ENCODE measurements at regions not wholly inside any gene's neighbourhood (a gene's known extent, or its start where the extent isn't known, plus 50 kb on each side); places are given as distances from the start of the nearest gene placed in this dataset.

DNA sequence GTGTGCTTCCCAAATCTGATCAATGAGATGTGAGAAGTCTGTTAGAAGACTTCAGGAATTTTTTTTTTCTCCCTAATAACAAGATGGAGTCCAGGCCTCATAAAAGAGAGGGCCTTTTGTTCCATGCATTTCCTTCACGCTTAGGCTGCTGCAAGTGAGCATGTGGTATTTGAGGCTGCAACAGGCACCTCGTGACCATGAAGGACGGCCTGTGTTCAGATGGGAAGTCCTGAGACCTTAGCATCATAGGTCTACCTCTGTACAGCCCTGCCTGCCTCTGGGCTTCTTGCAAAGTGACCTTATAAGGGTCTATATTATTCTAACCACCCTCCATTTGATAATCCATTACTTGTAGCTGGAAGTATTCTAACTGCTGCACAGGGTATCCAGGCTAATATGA is 86.6 kb downstream of the BOD1 start:
- DNase-seq = no peak

DNA sequence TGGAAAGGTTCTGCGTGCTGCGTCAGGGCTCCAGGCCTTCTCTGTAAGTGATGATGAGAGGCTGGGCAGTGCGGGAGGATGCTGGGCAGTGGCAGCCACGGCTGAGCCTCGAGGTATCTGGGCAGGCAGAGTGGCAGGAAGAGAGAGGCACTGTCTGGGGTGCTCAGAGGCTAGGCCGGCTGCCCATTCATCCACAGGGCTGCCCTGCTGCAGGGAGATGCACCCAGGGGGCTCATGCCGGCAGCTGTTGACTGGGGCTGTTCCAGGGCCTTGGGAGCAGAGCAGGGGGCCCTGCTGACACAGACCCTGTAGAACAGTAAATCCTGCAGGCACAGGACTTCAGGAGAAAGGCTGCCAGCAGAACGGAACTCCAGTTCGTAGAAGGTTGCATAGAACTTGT is 88.8 kb downstream of the BOD1 start:
- DNase-seq = no peak

DNA sequence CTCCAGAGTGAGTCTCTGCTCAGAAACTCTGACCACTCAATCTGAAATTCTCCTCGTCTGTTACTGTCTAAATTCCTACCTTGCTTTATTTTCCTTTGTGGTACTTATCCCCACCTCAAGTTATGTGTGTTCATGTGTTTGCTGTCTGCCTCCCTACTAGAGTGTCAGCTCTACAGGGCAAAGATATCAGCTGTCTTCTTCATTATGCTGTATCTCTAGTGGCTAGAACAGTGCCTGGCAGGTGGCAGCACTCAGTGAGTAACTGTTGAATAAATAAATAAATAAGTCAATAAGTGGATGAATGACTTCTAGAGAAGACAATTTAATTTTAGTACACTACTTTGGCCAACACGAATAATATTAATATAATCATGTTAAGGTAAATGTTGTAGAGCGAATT is 92.3 kb downstream of the BOD1 start:
- DNase-seq = no peak

DNA sequence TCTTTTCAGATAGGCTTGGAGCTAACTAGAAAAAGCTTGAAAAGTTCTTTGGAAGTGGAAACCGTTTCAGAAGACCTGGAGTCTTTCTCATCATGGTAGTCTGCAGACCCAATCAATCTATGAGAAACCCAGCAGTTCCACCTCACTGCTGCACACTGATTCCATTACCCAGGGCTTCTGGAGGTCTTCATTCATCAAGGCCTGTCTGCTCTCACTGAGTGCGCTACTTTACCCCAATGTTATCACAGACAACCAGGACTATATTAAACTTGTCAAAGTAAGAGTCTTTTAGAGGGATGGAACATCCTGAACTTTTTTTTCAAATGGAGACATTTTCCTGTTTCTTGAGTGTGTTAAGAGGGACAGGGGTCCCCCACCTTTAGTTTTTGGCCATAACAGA is 93.1 kb downstream of the BOD1 start:
- no peak for DNase-seq

DNA sequence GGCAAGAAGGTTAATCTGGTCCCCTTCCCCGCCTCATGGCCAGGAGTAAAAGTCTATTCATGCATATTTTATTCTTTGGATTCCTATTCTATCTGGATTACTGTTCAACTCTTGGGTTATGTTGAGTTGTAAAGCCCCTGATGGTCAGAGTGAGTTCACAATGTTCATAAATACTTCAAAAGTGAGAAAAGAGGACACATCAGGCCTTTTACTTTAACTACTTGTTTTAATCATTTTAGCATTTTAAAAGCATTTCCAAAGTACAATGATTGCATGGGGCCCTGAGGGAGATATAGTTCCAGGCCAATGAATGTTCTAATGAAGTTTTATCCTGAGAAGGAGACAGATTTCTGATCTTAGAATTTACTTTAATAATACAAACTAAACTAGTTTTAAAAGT is 93.9 kb downstream of the BOD1 start:
- DNase-seq = no peak

DNA sequence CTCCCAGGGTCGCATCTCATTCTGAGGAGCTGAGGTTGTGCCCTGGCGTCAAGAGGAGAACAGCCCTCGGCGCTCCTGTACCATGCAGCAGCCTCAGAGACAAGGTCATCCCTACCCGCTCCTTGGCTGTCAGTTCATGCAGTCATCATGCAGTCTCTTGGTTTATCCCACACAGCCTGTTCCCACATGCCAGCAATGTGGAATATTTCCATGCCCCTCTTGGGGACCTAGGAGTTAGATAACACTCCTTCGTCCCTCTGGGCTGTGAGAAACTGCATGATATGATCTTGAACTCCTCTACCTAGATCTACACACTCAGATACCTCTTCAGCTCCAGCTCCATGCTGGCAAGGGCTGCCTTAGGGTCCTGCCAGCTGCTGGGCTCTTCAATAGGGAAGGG is 97.6 kb downstream of the BOD1 start:
- no peak for DNase-seq

DNA sequence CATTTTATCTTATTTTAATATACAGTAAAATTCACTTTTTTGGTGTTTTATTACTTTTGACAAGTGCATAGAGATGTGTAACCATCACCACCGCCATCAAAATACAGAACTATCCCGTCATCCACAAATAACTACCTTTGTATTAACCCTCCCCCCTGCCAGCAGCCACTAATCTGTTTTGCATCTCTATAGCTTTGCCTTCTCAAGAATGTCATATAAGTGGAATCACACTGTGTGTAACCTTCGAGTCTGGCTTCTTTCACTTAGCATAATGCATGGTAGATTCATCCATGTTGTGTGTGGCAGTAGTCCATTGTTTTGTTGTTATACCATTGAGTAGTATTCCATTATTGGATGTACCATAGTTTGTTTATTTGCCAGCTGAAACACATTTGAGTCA is 98.8 kb downstream of the BOD1 start:
- no peak for DNase-seq

DNA sequence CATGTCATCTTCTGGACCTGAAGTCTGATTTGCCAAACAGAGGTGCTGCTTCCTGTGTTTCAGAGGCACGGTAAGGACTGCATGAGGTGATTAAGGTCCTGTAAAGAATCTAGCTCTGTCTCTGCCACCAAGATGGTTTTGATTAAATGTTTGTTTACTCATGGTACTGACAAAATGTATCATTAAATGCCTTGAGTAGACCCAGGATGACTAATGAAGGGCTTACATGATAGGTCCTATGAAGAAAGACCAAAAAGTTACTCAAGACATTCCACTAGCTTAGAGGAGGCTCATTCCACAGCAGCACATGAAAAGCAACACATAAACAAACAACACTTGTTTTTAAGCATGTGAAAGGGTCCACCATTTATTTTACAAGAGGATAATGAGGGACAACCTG is 100.9 kb downstream of the BOD1 start:
- DNase-seq = no peak

DNA sequence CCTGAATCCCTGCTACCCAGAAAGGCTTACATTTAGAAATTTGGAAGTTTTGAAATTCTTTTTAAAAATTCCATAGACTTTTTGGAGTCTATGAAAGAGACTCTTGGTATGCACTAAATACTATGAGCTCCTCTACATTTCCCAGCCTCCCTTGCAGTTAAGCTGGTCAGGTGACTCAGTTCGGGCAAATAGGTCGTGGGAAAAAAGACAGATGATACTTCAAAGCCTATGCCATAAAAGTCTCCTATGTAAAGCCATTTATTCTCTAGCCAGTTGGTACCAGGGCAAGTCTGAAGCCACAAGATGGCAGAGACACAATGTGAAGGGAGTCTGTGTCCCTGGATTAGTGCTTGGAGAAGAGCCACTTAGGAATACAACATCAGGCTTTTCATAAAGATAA is 101.8 kb downstream of the BOD1 start:
- no peak for DNase-seq

DNA sequence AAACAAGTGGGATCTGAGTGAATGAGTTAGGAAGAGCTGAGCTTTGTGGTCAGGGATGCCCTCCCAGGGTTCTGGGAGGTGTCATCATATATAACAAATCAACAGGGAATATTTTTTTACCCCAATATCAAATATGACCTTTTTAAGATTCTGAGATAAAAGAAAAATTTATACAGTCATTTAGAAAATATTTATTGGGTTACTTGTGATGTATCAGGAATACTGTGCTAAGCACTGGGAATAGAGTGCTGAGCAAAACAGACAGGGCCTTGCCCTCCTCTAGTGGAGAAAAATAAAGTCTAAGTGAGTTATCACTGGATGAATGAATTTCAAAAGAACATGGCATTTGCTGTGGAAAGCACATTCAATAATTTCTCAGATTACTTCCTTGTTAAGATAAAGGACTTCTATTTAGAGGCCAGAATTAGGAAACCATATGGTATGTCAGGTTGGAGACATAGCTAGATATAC is 102.9 kb downstream of the BOD1 start:
- DNase-seq = no peak

DNA sequence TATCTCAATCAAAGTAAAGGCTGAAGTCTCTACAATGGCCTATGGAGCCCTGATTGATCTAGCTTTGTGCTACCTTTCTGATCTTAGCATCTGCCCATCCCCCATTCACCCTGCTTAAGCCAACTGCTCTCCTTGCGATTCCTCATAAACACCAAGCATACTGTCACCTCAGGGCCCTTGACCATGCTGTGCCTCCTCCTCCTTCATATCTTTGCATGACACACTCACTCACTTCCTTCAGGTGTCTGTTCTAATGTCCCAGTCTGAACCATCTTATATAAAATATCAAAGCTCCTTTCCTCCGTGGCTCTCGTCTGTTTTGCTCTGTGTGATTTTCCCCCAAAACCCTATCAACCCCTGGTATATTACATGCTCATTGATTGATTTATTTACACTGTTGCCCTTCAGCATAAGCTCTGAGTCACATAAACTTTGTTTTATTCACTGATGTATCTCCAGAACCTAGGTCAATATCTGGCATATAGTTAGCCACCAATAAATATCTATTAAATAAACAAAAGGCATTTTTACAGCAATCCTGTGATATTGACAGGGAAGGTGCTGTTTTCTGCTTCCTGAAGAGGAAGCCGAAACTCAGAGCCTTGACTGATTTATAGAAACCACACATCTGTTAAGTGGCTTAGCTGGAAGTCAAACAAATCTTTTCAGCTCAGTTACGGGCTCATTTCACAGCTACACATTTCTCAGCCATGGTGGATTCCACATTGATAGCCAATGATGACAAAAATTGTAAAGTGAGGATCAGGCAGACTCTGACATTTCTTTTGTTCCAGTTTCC is 103.6 kb downstream of the BOD1 start:
- no peak for DNase-seq

DNA sequence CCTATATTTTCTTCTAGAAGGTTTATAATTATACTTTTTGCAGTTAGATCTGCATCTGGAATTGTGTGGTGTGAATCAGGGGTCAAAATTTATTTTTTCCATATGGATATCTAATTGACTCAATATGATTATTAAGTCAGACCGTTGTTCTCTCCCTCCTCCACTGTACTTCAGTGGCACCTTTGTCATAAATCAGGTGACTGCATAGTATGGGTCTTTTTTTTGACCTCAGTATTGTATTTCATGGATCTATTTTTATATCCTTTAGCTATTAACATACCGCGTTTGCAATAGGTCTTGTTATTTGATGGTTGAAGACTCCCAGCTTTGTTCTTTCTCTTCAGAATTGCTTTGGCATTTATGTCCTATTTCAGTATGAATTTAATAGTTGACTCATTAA is 107.4 kb downstream of the BOD1 start:
- no peak for DNase-seq

DNA sequence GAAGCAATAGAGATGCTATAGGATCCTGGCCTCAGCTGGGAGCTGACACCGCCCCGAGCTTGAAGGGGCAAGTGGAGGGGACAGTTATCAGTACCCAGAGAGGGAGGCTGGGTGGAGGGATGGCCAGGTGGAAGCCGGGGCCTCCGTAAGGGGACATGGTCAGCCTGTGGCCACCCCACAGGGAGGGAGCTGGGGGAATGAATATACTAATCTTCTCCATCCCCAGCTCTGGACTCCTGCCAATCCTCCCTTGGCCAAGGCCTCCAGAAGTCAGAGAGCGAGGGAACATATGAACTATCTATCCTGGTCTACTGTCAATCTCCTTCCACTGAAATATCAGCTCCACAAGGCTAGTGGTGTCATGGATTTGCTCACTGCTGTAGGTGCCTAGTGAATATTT is 109.3 kb downstream of the BOD1 start:
- DNase-seq = no peak

DNA sequence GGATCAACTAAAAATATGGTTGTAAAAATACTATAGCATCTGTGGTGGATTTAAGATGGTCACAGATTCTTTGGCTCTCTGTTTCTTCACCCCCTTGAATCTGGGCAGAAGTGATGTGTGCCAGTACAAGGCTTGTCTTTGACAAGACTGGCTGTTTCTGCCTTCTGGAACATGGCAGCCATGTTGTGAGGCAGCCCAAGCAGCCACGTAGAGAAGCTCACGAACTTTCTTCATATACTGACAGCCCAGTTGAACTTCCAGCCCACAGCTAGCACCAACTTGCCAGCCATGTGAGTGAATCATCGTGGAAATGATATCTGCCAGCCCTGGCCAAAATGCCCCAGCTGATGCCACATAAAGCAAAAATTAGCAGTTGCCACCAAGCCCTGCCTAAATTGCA is 110.8 kb downstream of the BOD1 start:
- DNase-seq = no peak

DNA sequence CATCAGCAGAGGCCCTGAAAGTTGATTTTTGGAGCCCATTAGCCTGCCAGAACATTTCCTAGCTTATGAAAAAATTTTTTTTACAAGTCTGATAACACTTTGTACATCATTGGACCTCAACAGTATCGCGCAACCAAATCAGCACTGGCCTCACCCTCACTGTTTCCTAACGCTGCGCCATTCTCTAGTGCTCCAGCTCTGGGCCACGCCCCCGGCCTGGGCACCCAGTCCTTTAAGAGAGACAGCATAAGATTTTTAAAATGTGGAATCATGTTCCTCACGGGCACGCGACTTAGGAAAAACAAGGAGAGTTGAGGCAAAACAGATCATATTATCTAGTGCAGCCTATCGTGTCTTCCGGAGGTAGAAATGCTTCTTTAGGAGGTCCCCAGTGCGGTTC is 114.5 kb downstream of the BOD1 start:
- no peak for DNase-seq

DNA sequence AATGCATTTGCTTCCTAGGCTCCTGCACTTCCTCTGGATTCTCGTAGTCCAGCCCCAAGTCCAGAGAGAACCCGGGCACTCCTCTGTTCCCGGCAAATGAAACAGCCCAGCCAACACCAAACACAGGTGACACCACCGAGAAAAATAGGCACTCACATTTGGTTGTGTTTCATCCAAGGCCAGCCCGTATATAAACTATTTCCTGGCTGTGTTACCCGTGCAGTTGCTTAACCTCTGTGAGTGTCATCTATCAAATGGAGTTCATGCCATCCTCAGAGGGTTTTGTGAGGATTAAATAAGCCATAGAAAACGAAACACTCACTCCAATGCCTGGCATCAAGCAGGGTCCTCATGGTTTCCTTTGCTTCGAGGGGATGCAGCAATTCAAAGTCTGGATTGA is 115.2 kb downstream of the BOD1 start:
- DNase-seq = no peak

DNA sequence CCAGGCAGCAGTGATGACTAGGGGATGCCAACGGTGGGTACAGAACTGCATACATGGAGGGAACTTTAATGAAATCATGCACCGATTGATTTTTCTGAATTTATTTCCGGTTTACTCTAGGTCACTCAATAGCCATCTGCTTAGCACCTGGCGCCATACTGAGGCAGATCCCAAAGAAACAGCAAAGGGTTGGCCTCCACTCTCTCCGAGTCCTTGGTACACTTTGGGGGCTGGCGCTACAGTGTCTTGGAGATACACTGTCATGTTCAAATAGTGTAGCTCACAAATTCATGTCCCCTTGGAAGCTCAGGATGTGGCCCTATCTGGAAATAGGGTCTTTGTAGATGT is 116.3 kb downstream of the BOD1 start:
- DNase-seq = no peak

DNA sequence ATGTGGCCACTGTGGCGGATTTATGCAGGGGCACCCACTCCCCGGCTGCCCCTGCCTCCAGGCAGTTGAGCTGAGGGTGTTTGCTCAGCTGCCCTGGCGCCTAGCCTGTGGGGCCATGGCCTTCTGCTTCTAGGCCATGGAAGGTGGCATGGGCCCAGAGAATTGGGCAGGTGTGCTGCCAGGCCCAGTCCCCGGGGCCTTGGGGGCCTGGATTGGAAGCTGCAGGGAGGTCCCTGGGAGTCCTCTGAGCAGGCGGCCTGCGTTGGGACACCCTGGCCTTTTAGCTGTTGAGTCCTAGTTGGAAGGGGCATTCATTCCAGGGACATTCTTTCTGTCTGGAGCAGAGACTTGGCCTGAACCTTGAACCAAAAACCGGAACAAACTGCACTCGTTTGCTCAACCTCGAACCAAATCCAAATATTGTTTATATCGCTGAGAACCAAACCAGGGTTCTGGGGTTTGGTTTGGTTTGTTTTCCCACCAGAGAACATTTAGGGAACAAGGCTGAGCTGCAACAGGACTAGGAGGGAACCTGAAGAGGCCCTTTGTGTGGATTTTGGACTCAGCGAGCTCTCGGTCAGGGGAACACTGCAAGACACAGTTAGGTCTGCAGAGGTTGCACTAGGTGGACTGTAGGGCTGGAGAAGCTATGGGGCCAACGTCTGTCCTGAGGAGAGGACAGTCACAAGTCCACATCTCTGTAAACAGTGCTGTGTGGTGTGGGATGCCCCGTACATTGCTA is 116.8 kb downstream of the BOD1 start:
- no peak for DNase-seq

DNA sequence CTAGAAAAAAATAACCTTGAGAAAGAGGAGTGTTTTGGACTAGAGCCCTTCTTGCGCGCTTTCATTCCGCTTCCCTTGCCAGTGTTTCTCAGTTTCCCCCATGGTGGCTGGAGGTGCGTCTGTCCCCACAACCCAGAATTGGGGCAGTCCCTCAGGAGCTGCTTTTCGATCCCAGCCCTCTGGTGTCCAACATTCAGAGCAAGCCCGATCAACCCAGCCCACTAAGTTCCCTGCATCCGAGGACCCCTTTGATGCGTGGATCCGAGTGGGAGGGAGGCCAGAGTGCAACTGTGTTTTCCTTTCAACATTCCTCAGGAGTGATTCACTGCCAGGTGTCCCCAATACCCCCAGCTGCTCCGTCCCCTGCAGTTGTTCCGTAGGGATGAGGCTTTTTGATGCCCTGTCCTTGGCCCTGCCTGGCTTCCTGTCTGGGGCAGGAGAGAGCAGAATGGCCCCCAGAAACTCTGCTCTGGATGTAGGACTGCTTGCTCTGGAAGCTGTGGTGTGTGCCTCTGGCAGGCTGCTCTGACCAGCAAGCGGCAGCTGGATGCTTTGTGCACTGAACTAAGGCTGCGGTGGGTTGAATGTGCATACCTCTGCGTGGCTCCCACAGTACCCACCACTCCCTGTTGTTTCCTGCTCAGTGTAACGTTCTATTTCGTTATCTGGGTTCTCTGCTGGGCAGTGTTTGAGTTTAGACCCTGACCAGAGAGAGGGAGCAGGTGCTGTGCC is 117.5 kb downstream of the BOD1 start:
- DNase-seq = no peak

DNA sequence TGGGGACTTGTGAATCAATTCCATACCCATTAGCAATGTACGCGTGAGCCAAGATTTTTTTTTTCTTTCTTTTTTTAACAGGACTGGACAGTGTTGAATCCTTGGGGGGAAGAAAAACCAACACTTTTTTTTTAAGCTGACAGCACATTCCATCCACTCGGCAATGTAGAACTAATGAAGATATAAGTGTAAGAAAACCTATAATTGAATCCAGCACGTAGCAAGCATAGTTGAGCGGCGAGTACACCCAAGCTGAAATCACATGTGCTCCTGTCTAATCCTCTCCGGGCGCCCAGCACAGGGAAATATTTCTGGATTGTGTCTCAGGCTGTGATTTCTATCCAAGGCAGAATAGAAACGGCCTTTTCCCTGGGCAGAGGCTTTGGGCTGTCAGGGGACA is 118.2 kb downstream of the BOD1 start:
- no peak for DNase-seq

DNA sequence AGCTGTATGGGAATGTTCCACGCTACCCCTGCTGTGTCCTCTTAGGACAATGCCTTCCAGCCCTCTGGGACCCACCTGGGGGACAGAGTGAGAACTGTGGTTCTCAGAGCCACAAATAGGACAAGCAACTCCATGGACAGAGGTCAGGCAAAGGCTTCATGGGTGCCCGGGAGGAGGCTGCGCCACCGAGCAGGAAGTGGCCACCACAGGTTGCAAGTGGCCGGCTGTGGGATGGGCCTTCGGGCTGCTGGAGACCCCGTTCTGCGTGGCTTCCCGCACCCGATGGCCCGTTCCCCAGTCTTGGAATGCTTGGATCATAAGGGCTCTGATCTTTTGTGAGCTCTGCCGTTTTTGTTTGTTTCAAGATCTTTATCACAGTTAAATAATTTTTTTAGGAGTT is 118.8 kb downstream of the BOD1 start:
- no peak for DNase-seq

DNA sequence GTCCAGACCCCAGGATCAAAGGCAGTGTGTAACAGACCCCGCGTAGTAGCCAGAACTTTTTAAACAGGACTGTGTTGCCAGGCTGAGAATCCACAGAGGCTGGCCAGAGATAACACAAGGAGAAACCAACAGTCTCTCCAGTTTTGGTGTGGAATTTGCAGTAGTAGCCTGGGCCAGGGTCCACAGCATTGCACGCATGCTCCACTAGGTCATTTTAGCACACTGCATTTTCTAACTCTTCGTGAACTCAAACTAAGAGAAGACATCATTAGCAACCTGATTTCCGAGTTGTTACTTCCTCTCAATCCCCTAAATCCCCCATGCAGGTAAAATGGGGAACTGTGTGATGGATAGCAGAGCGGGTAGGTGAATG is 119.6 kb downstream of the BOD1 start:
- DNase-seq = no peak

Data from anterior cingulate cortex (tissue), 58 donors.